ENCODE measurements at regions not wholly inside any gene's neighbourhood (a gene's known extent, or its start where the extent isn't known, plus 50 kb on each side); places are given as distances from the start of the nearest gene placed in this dataset.
A peak's percentile ranks its signal among the peaks of the same experiment; 100 is the strongest.

GRCh38 chr4:58368221-58368620, 1258.0 kb upstream of the IGFBP7 start:
- no peak overlapping the region for H3K4me3 ChIP-seq
- DNase-seq (no peak), ATAC-seq (ENCODE audit: low FRiP score in 2 of 2) (no peak)
- H3K36me3 ChIP-seq = no peaks in the 10 kb centered on the region
- H3K27me3 ChIP-seq = no peaks in the 10 kb centered on the region
- no peaks in the 10 kb centered on the region for H3K4me1 ChIP-seq
- H3K9me3 ChIP-seq = no peaks in the 10 kb centered on the region
- TF ChIP-seq POLR2A (IDR thresholded peaks at IDR 0.05) = no peak
- no peak for TF ChIP-seq EP300 (IDR thresholded peaks at IDR 0.05)
- no peak for TF ChIP-seq CTCF (IDR thresholded peaks at IDR 0.05)
- H3K27ac ChIP-seq = no peak overlapping the region

GRCh38 chr4:58360354-58361133, 1250.4 kb upstream of the IGFBP7 start:
- no peaks in the 10 kb centered on the region for H3K36me3 ChIP-seq
- WGBS, 2 donors = 84 to 90% methylated on average over 2 to 5 of the region's 5 CpGs
- no peak overlapping the region for H3K4me3 ChIP-seq
- no peaks in the 10 kb centered on the region for H3K27me3 ChIP-seq
- no peak overlapping the region for H3K27ac ChIP-seq
- TF ChIP-seq CTCF (IDR thresholded peaks at IDR 0.05) (no peak), POLR2A (IDR thresholded peaks at IDR 0.05) (no peak), POLR2AphosphoS5 (IDR thresholded peaks at IDR 0.05) (no peak), EP300 (IDR thresholded peaks at IDR 0.05) (no peak)
- no peaks in the 10 kb centered on the region for H3K4me1 ChIP-seq
- DNase-seq (peak in 1 of 2 donors; percentile 13), ATAC-seq (ENCODE audit: low FRiP score in 2 of 2) (peak in 1 of 2 donors; percentile 34)
- peaks cover 0 to 10% (median 4%) of the 10 kb centered on the region in 4 donors for H3K9me3 ChIP-seq

GRCh38 chr4:58359590-58359989, 1249.4 kb upstream of the IGFBP7 start:
- 76 to 89% methylated on average over 3 of the region's 3 CpGs for WGBS, 2 donors
- TF ChIP-seq CTCF (IDR thresholded peaks at IDR 0.05) (no peak), POLR2AphosphoS5 (IDR thresholded peaks at IDR 0.05) (no peak), EP300 (IDR thresholded peaks at IDR 0.05) (no peak), POLR2A (IDR thresholded peaks at IDR 0.05) (no peak)
- ATAC-seq (ENCODE audit: low FRiP score in 2 of 2) (peak in 1 of 2 donors; percentile 30), DNase-seq (no peak)
- Histone ChIP-seq H3K36me3 (no peaks in the 10 kb centered on the region), H3K9me3 (peaks cover 0 to 10% (median 4%) of the 10 kb centered on the region in 4 donors), H3K4me3 (no peak overlapping the region), H3K27me3 (no peaks in the 10 kb centered on the region), H3K27ac (no peak overlapping the region), H3K4me1 (no peaks in the 10 kb centered on the region)

- DNase-seq (no peak), ATAC-seq (ENCODE audit: low FRiP score in 2 of 2) (no peak)
These were observed 1247.8 kb upstream of the IGFBP7 start for GRCh38 chr4:58357947-58358346.

More at GRCh38 chr4:58357947-58358346, 1247.8 kb upstream of the IGFBP7 start:
- Histone ChIP-seq H3K4me3 (no peak overlapping the region), H3K27me3 (no peaks in the 10 kb centered on the region), H3K9me3 (peaks cover 0 to 10% (median 4%) of the 10 kb centered on the region in 4 donors), H3K4me1 (no peaks in the 10 kb centered on the region), H3K27ac (no peak overlapping the region), H3K36me3 (no peaks in the 10 kb centered on the region)
- TF ChIP-seq POLR2AphosphoS5 (IDR thresholded peaks at IDR 0.05) = no peak
- TF ChIP-seq CTCF (IDR thresholded peaks at IDR 0.05) = no peak
- TF ChIP-seq POLR2A (IDR thresholded peaks at IDR 0.05) = no peak
- TF ChIP-seq EP300 (IDR thresholded peaks at IDR 0.05) = no peak
